ENCODE measurements at regions not wholly inside any gene's neighbourhood (a gene's known extent, or its start where the extent isn't known, plus 50 kb on each side); places are given as distances from the start of the nearest gene placed in this dataset.

- no peaks in the 10 kb centered on the region for H3K4me1 ChIP-seq (ENCODE audit: low read depth)
- no peak overlapping the region for H3K27ac ChIP-seq
- TF ChIP-seq, protein P1, sequence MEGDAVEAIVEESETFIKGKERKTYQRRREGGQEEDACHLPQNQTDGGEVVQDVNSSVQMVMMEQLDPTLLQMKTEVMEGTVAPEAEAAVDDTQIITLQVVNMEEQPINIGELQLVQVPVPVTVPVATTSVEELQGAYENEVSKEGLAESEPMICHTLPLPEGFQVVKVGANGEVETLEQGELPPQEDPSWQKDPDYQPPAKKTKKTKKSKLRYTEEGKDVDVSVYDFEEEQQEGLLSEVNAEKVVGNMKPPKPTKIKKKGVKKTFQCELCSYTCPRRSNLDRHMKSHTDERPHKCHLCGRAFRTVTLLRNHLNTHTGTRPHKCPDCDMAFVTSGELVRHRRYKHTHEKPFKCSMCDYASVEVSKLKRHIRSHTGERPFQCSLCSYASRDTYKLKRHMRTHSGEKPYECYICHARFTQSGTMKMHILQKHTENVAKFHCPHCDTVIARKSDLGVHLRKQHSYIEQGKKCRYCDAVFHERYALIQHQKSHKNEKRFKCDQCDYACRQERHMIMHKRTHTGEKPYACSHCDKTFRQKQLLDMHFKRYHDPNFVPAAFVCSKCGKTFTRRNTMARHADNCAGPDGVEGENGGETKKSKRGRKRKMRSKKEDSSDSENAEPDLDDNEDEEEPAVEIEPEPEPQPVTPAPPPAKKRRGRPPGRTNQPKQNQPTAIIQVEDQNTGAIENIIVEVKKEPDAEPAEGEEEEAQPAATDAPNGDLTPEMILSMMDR (IDR thresholded peaks at IDR 0.05; ENCODE audit: low read depth, low read length), result no peak
- H3K27me3 ChIP-seq, result no peaks in the 10 kb centered on the region
- no peaks in the 10 kb centered on the region for H3K9me3 ChIP-seq (ENCODE audit: low read depth)
- H3K36me3 ChIP-seq, result no peaks in the 10 kb centered on the region
- DNase-seq (ENCODE audit: low read depth in 1 of 2, low spot score in 1 of 2), result no peak
- no peak overlapping the region for H3K4me3 ChIP-seq
These were observed 1518.1 kb upstream of the ZEB2 start for GRCh38 chr2:146038014-146038413.

GRCh38 chr2:146037334-146037870 is 1517.5 kb upstream of the ZEB2 start:
- Histone ChIP-seq H3K27ac (no peak overlapping the region), H3K4me1 (ENCODE audit: low read depth) (no peaks in the 10 kb centered on the region), H3K27me3 (no peaks in the 10 kb centered on the region), H3K36me3 (no peaks in the 10 kb centered on the region), H3K9me3 (ENCODE audit: low read depth) (no peaks in the 10 kb centered on the region), H3K4me3 (no peak overlapping the region)
- no peak for DNase-seq (ENCODE audit: low read depth in 1 of 2, low spot score in 1 of 2)
- TF ChIP-seq, protein P1 (IDR thresholded peaks at IDR 0.05; ENCODE audit: low read depth, low read length), result no peak

- Histone ChIP-seq H3K27me3 (no peaks in the 10 kb centered on the region), H3K36me3 (no peaks in the 10 kb centered on the region), H3K9me3 (ENCODE audit: low read depth) (no peaks in the 10 kb centered on the region), H3K27ac (no peak overlapping the region), H3K4me1 (ENCODE audit: low read depth) (no peaks in the 10 kb centered on the region), H3K4me3 (no peak overlapping the region)
- peak in 1 of 2 donors; percentile 2 for DNase-seq (ENCODE audit: low read depth in 1 of 2, low spot score in 1 of 2)
- TF ChIP-seq, protein P1 (IDR thresholded peaks at IDR 0.05; ENCODE audit: low read depth, low read length), result no peak
These were observed 1511.2 kb upstream of the ZEB2 start for GRCh38 chr2:146031158-146031557.

GRCh38 chr2:146027156-146027555 is 1507.2 kb upstream of the ZEB2 start:
- no peaks in the 10 kb centered on the region for H3K9me3 ChIP-seq (ENCODE audit: low read depth)
- H3K27ac ChIP-seq, result no peak overlapping the region
- H3K27me3 ChIP-seq, result no peaks in the 10 kb centered on the region
- no peaks in the 10 kb centered on the region for H3K4me1 ChIP-seq (ENCODE audit: low read depth)
- TF ChIP-seq, protein P1 (IDR thresholded peaks at IDR 0.05; ENCODE audit: low read depth, low read length), result no peak
- no peak overlapping the region for H3K4me3 ChIP-seq
- no peak for DNase-seq (ENCODE audit: low read depth in 1 of 2, low spot score in 1 of 2)
- no peaks in the 10 kb centered on the region for H3K36me3 ChIP-seq

- no peak for DNase-seq (ENCODE audit: low read depth in 1 of 2, low spot score in 1 of 2)
- H3K9me3 ChIP-seq (ENCODE audit: low read depth), result no peaks in the 10 kb centered on the region
- H3K27me3 ChIP-seq, result no peaks in the 10 kb centered on the region
- H3K36me3 ChIP-seq, result no peaks in the 10 kb centered on the region
- TF ChIP-seq, protein P1 (IDR thresholded peaks at IDR 0.05; ENCODE audit: low read depth, low read length), result no peak
- no peak overlapping the region for H3K4me3 ChIP-seq
- H3K4me1 ChIP-seq (ENCODE audit: low read depth), result no peaks in the 10 kb centered on the region
- no peak overlapping the region for H3K27ac ChIP-seq
These were observed 1505.6 kb upstream of the ZEB2 start for GRCh38 chr2:146025519-146025918.
